Endodermal cell (in vitro differentiated cells): ENCODE measurements at regions not wholly inside any gene's neighbourhood (a gene's known extent, or its start where the extent isn't known, plus 50 kb on each side); places are given as distances from the start of the nearest gene placed in this dataset.

Source experiments
- DNase-seq: peaks from one replicate; pipeline ENCODE4 v3.0.0-alpha.2; 2017
- H3K27ac ChIP-seq: 2 replicates; pipeline ENCODE4 v1.5.1; 2013; ENCODE audit warnings: mild to moderate bottlenecking, low read depth, low read length, moderate library complexity
- H3K27me3 ChIP-seq: 2 replicates; pipeline ENCODE4 v1.6.1; 2013; ENCODE audit warnings: mild to moderate bottlenecking, low read length, moderate library complexity; ENCODE audit not compliant: insufficient read depth, control insufficient read depth, poor library complexity, severe bottlenecking
- H3K36me3 ChIP-seq: 2 replicates; pipeline ENCODE4 v1.7.0; 2013; ENCODE audit warnings: mild to moderate bottlenecking, low read length, moderate library complexity; ENCODE audit not compliant: control insufficient read depth, insufficient read depth
- H3K4me1 ChIP-seq: one replicate; pipeline ENCODE4 v1.7.0; 2013; ENCODE audit warnings: low read length; ENCODE audit not compliant: control insufficient read depth, insufficient read depth
- H3K4me3 ChIP-seq: 2 replicates; pipeline ENCODE4 v1.5.1; 2013; ENCODE audit warnings: mild to moderate bottlenecking, low read length, moderate library complexity
- H3K9ac ChIP-seq: 2 replicates; pipeline ENCODE4 v1.6.1; 2013; ENCODE audit warnings: mild to moderate bottlenecking, low read length, moderate library complexity; ENCODE audit not compliant: poor library complexity, severe bottlenecking; ENCODE audit errors: extremely low read depth
- H3K9me3 ChIP-seq: 2 replicates; pipeline ENCODE4 v1.6.1; 2013; ENCODE audit warnings: mild to moderate bottlenecking, low read length, moderate library complexity; ENCODE audit not compliant: control insufficient read depth
- H3K27ac Mint-ChIP-seq: 2 replicates; pipeline ENCODE4 v1.8.0; 2020; ENCODE audit warnings: mixed read lengths
- H3K27me3 Mint-ChIP-seq: 2 replicates; pipeline ENCODE4 v1.8.0; 2021; ENCODE audit warnings: mild to moderate bottlenecking, mixed read lengths; ENCODE audit not compliant: insufficient read depth
- H3K36me3 Mint-ChIP-seq: 2 replicates; pipeline ENCODE4 v1.8.0; 2020; ENCODE audit warnings: low read depth, mixed read lengths
- H3K4me1 Mint-ChIP-seq: 2 replicates; pipeline ENCODE4 v1.8.0; 2020; ENCODE audit warnings: mixed read lengths
- H3K4me3 Mint-ChIP-seq: 2 replicates; pipeline ENCODE4 v1.8.0; 2020; ENCODE audit warnings: mild to moderate bottlenecking, moderate library complexity, mixed read lengths
- H3K9me3 Mint-ChIP-seq: 2 replicates; pipeline ENCODE4 v1.8.0; 2020; ENCODE audit warnings: mild to moderate bottlenecking, mixed read lengths
- CTCF ChIP-seq: fragments of 200-600 bp; sonication (generic); conservative IDR thresholded peaks from 2 replicates; pipeline ENCODE4 v1.5.0; 2021; ENCODE audit warnings: antibody characterized with exemption, mild to moderate bottlenecking
- WGBS, 2 experiments: methylation state at CpG; one replicate each; pipeline versions ENCODE4 v1.1.5 to v1.1.7; 2013; ENCODE audit warnings: missing lambda C conversion rate in 2 of 2, mixed read lengths in 1 of 2; ENCODE audit not compliant: insufficient coverage in 1 of 2, insufficient read length in 1 of 2; 5-methylcytosine and 5-hydroxymethylcytosine counted together

GRCh38 chr10:14415676-14416307 is 85.1 kb upstream of the FRMD4A start:
- Histone ChIP-seq H3K27me3 (no peaks in the 10 kb centered on the region), H3K36me3 (no peaks in the 10 kb centered on the region), H3K4me1 (peaks cover 15% of the 10 kb centered on the region), H3K4me3 (no peak overlapping the region), H3K27ac (no peak overlapping the region), H3K9me3 (no peaks in the 10 kb centered on the region), H3K9ac (peak overlapping the region; percentile 26)
- WGBS, 2 experiments, result 66 to 84% methylated on average over 4 of the region's 4 CpGs
- Mint-ChIP-seq H3K4me3 (no peak overlapping the region), H3K9me3 (no peaks in the 10 kb centered on the region), H3K4me1 (peaks cover 35% of the 10 kb centered on the region), H3K27ac (peak overlapping the region; percentile 54), H3K36me3 (no peaks in the 10 kb centered on the region), H3K27me3 (no peaks in the 10 kb centered on the region)
- no peak for TF ChIP-seq CTCF
- no peak for DNase-seq

- H3K36me3 ChIP-seq, result no peaks in the 10 kb centered on the region
- Mint-ChIP-seq H3K36me3 (no peaks in the 10 kb centered on the region), H3K27ac (no peak overlapping the region), H3K27me3 (no peaks in the 10 kb centered on the region), H3K9me3 (no peaks in the 10 kb centered on the region), H3K4me3 (no peak overlapping the region), H3K4me1 (peaks cover 40% of the 10 kb centered on the region)
- H3K27ac ChIP-seq, result no peak overlapping the region
- WGBS, 2 experiments, result 94 to 95% methylated on average over 2 to 3 of the region's 3 CpGs
- H3K4me3 ChIP-seq, result no peak overlapping the region
- no peak for TF ChIP-seq CTCF
- peaks cover 15% of the 10 kb centered on the region for H3K4me1 ChIP-seq
- H3K27me3 ChIP-seq, result no peaks in the 10 kb centered on the region
- H3K9me3 ChIP-seq, result no peaks in the 10 kb centered on the region
- DNase-seq, result no peak
- H3K9ac ChIP-seq, result no peak overlapping the region
These were observed 84.2 kb upstream of the FRMD4A start for GRCh38 chr10:14414901-14415300.

- no peak overlapping the region for H3K27ac Mint-ChIP-seq
- H3K27me3 ChIP-seq, result no peaks in the 10 kb centered on the region
These were observed 82.8 kb upstream of the FRMD4A start for GRCh38 chr10:14413523-14413922.

More at GRCh38 chr10:14413523-14413922, 82.8 kb upstream of the FRMD4A start:
- Histone ChIP-seq H3K27ac (no peak overlapping the region), H3K36me3 (no peaks in the 10 kb centered on the region), H3K4me1 (peaks cover 15% of the 10 kb centered on the region), H3K4me3 (no peak overlapping the region), H3K9me3 (no peaks in the 10 kb centered on the region), H3K9ac (no peak overlapping the region)
- 95 to 100% methylated on average over 1 to 5 of the region's 5 CpGs for WGBS, 2 experiments
- DNase-seq, result no peak
- Mint-ChIP-seq H3K36me3 (no peaks in the 10 kb centered on the region), H3K4me1 (peaks cover 40% of the 10 kb centered on the region), H3K9me3 (no peaks in the 10 kb centered on the region), H3K4me3 (no peak overlapping the region), H3K27me3 (no peaks in the 10 kb centered on the region)
- no peak for TF ChIP-seq CTCF
